Thyroid gland (tissue), 4 donors: ENCODE measurements at regions not wholly inside any gene's neighbourhood (a gene's known extent, or its start where the extent isn't known, plus 50 kb on each side); places are given as distances from the start of the nearest gene placed in this dataset.
"Not testable (repeated sequence)": the region's sequence is repeated elsewhere in the genome, so short reads cannot be mapped to it uniquely, and the experiment has no call there.

Experiments
- DNase-seq, 2 donors: peaks; one replicate each; pipeline ENCODE4 v3.0.0-alpha.2; 2019
- H3K27ac ChIP-seq, 3 donors: fragments of 200-600 bp; sonication (generic); 1 replicate in 2 of 3; 2 replicates in 1 of 3; pipeline ENCODE4 v1.5.1; 2016 to 2019; ENCODE audit warnings: mild to moderate bottlenecking in 1 of 3, moderate library complexity in 1 of 3
- H3K27me3 ChIP-seq: fragments of 200-600 bp; sonication (generic); one replicate; pipeline ENCODE4 v1.5.1; 2019
- H3K36me3 ChIP-seq, 2 donors: fragments of 200-600 bp; sonication (generic); one replicate each; pipeline ENCODE4 v1.5.1; 2016 to 2019
- H3K4me1 ChIP-seq, 2 donors: fragments of 200-600 bp; sonication (generic); one replicate each; pipeline ENCODE4 v1.5.1; 2017 to 2019
- H3K4me3 ChIP-seq, 3 donors: fragments of 200-600 bp; sonication (generic); replicated peaks in 1 of 3; 1 replicate in 2 of 3; 2 replicates in 1 of 3; pipeline ENCODE4 v1.5.1; 2016; ENCODE audit warnings: mild to moderate bottlenecking in 1 of 3
- H3K9me3 ChIP-seq: fragments of 200-600 bp; sonication (generic); one replicate; pipeline ENCODE4 v1.5.1; 2017
- POLR2A ChIP-seq, 2 donors: fragments of 450-650 bp; IDR thresholded peaks; one replicate each; pipeline ENCODE4 v1.6.1; 2017; ENCODE audit warnings: antibody characterized with exemption in 2 of 2, mild to moderate bottlenecking in 2 of 2, moderate library complexity in 1 of 2
- WGBS, 2 donors: methylation state at CpG; one replicate each; pipeline ENCODE4 v1.1.5; 2017; 5-methylcytosine and 5-hydroxymethylcytosine counted together
- intact Hi-C: fragments of 100-400 bp; cut with DNase I; formaldehyde crosslinking; loops from one replicate; pipeline ENCODE4 v1.15.1; 2023
- TF ChIP-seq, protein P1 (sequence below), 6 experiments: fragments of 200-600 bp in 3 of 6; fragments of 450-650 bp in 3 of 6; sonication (generic) in 3 of 6; IDR thresholded peaks; one replicate each; pipeline ENCODE4 v1.5.1; 2016 to 2019; ENCODE audit warnings: antibody characterized with exemption in 6 of 6, mild to moderate bottlenecking in 2 of 6, inconsistent platforms in 1 of 6, moderate library complexity in 1 of 6

DNA sequence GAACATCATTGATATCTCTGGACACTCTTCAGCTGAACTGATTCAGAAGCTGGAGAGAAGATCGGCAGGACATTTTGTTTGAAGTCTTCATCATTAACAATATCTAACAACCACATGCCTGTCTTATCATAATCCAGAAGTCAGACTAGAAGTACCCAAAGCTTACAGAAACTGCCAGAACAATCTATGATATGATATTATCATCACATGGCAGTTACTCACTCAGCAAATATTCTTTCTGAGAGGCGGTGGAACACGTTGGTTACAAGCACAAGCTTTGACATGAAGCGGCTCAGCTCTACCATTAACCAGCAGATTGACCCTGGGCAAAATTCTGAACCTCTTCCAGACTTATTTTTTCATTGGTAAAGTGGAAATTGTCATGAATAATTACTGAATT is 69.4 kb upstream of the KIT start:
- DNase-seq = no peak
- TF ChIP-seq POLR2A (IDR thresholded peaks at IDR 0.05) = no peak
- TF ChIP-seq, protein P1, sequence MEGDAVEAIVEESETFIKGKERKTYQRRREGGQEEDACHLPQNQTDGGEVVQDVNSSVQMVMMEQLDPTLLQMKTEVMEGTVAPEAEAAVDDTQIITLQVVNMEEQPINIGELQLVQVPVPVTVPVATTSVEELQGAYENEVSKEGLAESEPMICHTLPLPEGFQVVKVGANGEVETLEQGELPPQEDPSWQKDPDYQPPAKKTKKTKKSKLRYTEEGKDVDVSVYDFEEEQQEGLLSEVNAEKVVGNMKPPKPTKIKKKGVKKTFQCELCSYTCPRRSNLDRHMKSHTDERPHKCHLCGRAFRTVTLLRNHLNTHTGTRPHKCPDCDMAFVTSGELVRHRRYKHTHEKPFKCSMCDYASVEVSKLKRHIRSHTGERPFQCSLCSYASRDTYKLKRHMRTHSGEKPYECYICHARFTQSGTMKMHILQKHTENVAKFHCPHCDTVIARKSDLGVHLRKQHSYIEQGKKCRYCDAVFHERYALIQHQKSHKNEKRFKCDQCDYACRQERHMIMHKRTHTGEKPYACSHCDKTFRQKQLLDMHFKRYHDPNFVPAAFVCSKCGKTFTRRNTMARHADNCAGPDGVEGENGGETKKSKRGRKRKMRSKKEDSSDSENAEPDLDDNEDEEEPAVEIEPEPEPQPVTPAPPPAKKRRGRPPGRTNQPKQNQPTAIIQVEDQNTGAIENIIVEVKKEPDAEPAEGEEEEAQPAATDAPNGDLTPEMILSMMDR (IDR thresholded peaks at IDR 0.05) = no peak
- H3K27ac ChIP-seq = no peak overlapping the region
- intact Hi-C loops = no loop called here
- H3K4me3 ChIP-seq = no peak overlapping the region
- no peaks in the 10 kb centered on the region for H3K9me3 ChIP-seq
- H3K4me1 ChIP-seq = no peaks in the 10 kb centered on the region
- no peaks in the 10 kb centered on the region for H3K27me3 ChIP-seq
- WGBS, 2 donors = 92 to 93% methylated on average over 4 of the region's 4 CpGs
- no peaks in the 10 kb centered on the region for H3K36me3 ChIP-seq

- no peak for TF ChIP-seq POLR2A (IDR thresholded peaks at IDR 0.05)
- TF ChIP-seq, protein P1 (IDR thresholded peaks at IDR 0.05) = no peak
- no peak for DNase-seq
- no peak overlapping the region for H3K27ac ChIP-seq
- no peaks in the 10 kb centered on the region for H3K9me3 ChIP-seq
- H3K27me3 ChIP-seq = no peaks in the 10 kb centered on the region
- no peaks in the 10 kb centered on the region for H3K4me1 ChIP-seq
- intact Hi-C loops = no loop called here
- 94 to 96% methylated on average over 2 of the region's 2 CpGs for WGBS, 2 donors
- no peak overlapping the region for H3K4me3 ChIP-seq
- H3K36me3 ChIP-seq = no peaks in the 10 kb centered on the region
Measured at GRCh38 chr4:54589586-54589985, 68.2 kb upstream of the KIT start.

- H3K4me3 ChIP-seq = no peak overlapping the region
- no peaks in the 10 kb centered on the region for H3K27me3 ChIP-seq
- no peak for DNase-seq
- no peak for TF ChIP-seq POLR2A (IDR thresholded peaks at IDR 0.05)
- TF ChIP-seq, protein P1 (IDR thresholded peaks at IDR 0.05) = no peak
- H3K4me1 ChIP-seq = no peaks in the 10 kb centered on the region
- H3K9me3 ChIP-seq = no peaks in the 10 kb centered on the region
- intact Hi-C loops = no loop called here
- H3K36me3 ChIP-seq = no peaks in the 10 kb centered on the region
- H3K27ac ChIP-seq = no peak overlapping the region
- 90 to 91% methylated on average over 2 of the region's 2 CpGs for WGBS, 2 donors
Measured at GRCh38 chr4:54593795-54594322, 63.9 kb upstream of the KIT start.

DNA sequence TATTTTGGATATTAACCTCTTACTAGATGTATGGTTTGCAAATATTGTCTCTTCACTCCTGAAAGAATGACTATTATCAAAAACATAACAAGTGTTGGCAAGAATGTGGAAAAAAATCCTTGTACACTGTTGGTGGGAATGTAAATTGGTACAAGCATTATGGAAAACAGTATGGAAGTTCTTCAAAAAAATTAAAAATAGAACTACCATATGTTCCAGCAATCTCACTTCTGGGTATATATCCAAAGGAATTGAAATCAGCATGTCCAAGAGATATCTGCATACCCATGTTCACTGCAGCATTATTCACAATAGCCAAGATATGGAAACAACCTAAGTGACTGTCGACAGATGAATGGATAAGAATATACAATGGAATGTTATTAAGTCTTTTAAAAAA is 61.6 kb upstream of the KIT start:
- Histone ChIP-seq H3K9me3 (no peaks in the 10 kb centered on the region), H3K4me3 (no peak overlapping the region), H3K27me3 (no peaks in the 10 kb centered on the region), H3K36me3 (no peaks in the 10 kb centered on the region), H3K4me1 (no peaks in the 10 kb centered on the region), H3K27ac (no peak overlapping the region)
- DNase-seq = no peak
- intact Hi-C loops = no loop called here
- TF ChIP-seq, protein P1 (IDR thresholded peaks at IDR 0.05) = no peak
- TF ChIP-seq POLR2A (IDR thresholded peaks at IDR 0.05) = no peak
- 86 to 91% methylated on average over 1 of the region's 1 CpG for WGBS, 2 donors

GRCh38 chr4:54597678-54598077 is 60.1 kb upstream of the KIT start:
- H3K9me3 ChIP-seq, DNase-seq, intact Hi-C loops, H3K27me3 ChIP-seq, H3K27ac ChIP-seq, H3K4me3 ChIP-seq, H3K36me3 ChIP-seq, H3K4me1 ChIP-seq: not testable (repeated sequence)
- WGBS, 2 donors = 94 to 98% methylated on average over 6 of the region's 6 CpGs

DNA sequence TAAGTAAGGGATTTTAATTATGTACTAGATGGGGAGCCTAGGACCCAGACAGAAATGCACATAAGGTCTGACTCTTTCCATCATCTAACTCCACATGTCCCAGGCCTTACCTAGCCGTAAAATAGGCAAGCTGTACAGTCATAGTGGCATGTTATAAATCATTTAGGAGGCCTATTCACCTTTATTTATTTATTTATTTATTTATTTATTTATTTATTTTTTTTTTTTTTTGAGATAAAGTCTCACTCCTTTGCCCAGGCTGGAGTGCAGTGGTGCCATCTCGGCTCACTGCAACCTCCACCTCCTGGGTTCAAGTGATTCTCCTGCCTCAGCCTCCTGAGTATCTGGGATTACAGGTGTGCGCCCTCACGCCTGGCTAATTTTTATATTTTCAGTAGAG is 55.6 kb upstream of the KIT start:
- DNase-seq, H3K4me3 ChIP-seq, H3K9me3 ChIP-seq, H3K4me1 ChIP-seq, intact Hi-C loops, H3K27ac ChIP-seq, H3K27me3 ChIP-seq, H3K36me3 ChIP-seq: not testable (repeated sequence)
- 76 to 80% methylated on average over 4 of the region's 4 CpGs for WGBS, 2 donors
